Left lung (tissue), 4 donors: ENCODE measurements at regions not wholly inside any gene's neighbourhood (a gene's known extent, or its start where the extent isn't known, plus 50 kb on each side); places are given as distances from the start of the nearest gene placed in this dataset.
"Not testable (repeated sequence)": the region's sequence is repeated elsewhere in the genome, so short reads cannot be mapped to it uniquely, and the experiment has no call there.

Experiments used
- ATAC-seq: fragments of 200-7000 bp; cut with Tn5 transposase; one replicate; pipeline ENCODE4 v1.9.1; 2020; ENCODE audit warnings: moderate library complexity
- DNase-seq, 4 donors: peaks; one replicate each; pipeline ENCODE4 v3.0.0-alpha.2; 2013 to 2020
- H3K27ac ChIP-seq, 2 donors: fragments of 200-600 bp; sonication (generic) in 1 of 2; one replicate each; pipeline versions ENCODE4 v1.5.0 to v1.8.0; 2020 to 2021
- H3K27me3 ChIP-seq, 2 donors: fragments of 200-600 bp; sonication (generic) in 1 of 2; one replicate each; pipeline versions ENCODE4 v1.5.0 to v1.8.0; 2020 to 2021
- H3K36me3 ChIP-seq, 2 donors: fragments of 200-600 bp; sonication (generic) in 1 of 2; one replicate each; pipeline versions ENCODE4 v1.5.0 to v1.8.0; 2020 to 2021
- H3K4me1 ChIP-seq, 2 donors: fragments of 200-600 bp; one replicate each; pipeline ENCODE4 v1.8.0; 2021
- H3K4me3 ChIP-seq, 2 donors: fragments of 200-600 bp; sonication (generic) in 1 of 2; one replicate each; pipeline versions ENCODE4 v1.5.0 to v1.8.0; 2020 to 2021; ENCODE audit warnings: mild to moderate bottlenecking in 1 of 2
- H3K9me3 ChIP-seq, 2 donors: fragments of 200-600 bp; sonication (generic) in 1 of 2; one replicate each; pipeline versions ENCODE4 v1.5.0 to v1.8.0; 2020 to 2021
- CTCF ChIP-seq, 2 donors: fragments of 200-600 bp; sonication (generic) in 1 of 2; IDR thresholded peaks; one replicate each; pipeline versions ENCODE4 v1.5.0 to v1.8.0; 2021; ENCODE audit warnings: antibody characterized with exemption in 2 of 2
- intact Hi-C, 2 donors: fragments of 100-400 bp; cut with DNase I; formaldehyde crosslinking; loops; one replicate each; pipeline versions ENCODE4 v1.11.2 to v1.14.2; 2022
- donor health status: DM: no; HTN: yes; CAD: no.
- donor health status: DM: no; HTN: no; CAD: no.

- ATAC-seq (peak; percentile 76), DNase-seq (peak in 1 of 4 donors; percentile 8)
- intact Hi-C loops = no loop called here
- Histone ChIP-seq H3K27me3 (no peaks in the 10 kb centered on the region), H3K9me3 (peaks cover 0 to 10% of the 10 kb centered on the region in 2 donors), H3K36me3 (no peaks in the 10 kb centered on the region), H3K4me3 (no peak overlapping the region), H3K27ac (no peak overlapping the region), H3K4me1 (no peaks in the 10 kb centered on the region)
- peak; percentile 19 to 25 for TF ChIP-seq CTCF (IDR thresholded peaks at IDR 0.05)
Observed at GRCh38 chr3:155995525-155996370, 124.6 kb upstream of the KCNAB1 start.

GRCh38 chr3:155996882-155997281 lies 123.5 kb upstream of the KCNAB1 start:
- Histone ChIP-seq H3K4me3 (no peak overlapping the region), H3K27ac (no peak overlapping the region), H3K36me3 (no peaks in the 10 kb centered on the region), H3K9me3 (peaks cover 0 to 10% of the 10 kb centered on the region in 2 donors), H3K4me1 (no peaks in the 10 kb centered on the region), H3K27me3 (no peaks in the 10 kb centered on the region)
- ATAC-seq (no peak), DNase-seq (no peak)
- intact Hi-C loops = no loop called here
- TF ChIP-seq CTCF (IDR thresholded peaks at IDR 0.05) = no peak

- DNase-seq, H3K9me3 ChIP-seq, H3K4me3 ChIP-seq, H3K36me3 ChIP-seq, H3K27ac ChIP-seq, intact Hi-C loops, H3K4me1 ChIP-seq, H3K27me3 ChIP-seq, ATAC-seq: not testable (repeated sequence)
Observed at GRCh38 chr3:155998173-155998572, 122.2 kb upstream of the KCNAB1 start.

- ATAC-seq = no peak
Observed at GRCh38 chr3:156005736-156006135, 114.6 kb upstream of the KCNAB1 start.

GRCh38 chr3:156010829-156011228 lies 109.5 kb upstream of the KCNAB1 start:
- ATAC-seq (peak; percentile 62), DNase-seq (no peak)
- TF ChIP-seq CTCF (IDR thresholded peaks at IDR 0.05) = no peak
- intact Hi-C loops = no loop called here
- Histone ChIP-seq H3K9me3 (no peaks in the 10 kb centered on the region), H3K27ac (no peak overlapping the region), H3K27me3 (peaks cover 0 to 7% of the 10 kb centered on the region in 2 donors), H3K4me3 (no peak overlapping the region), H3K36me3 (no peaks in the 10 kb centered on the region), H3K4me1 (no peaks in the 10 kb centered on the region)

More at GRCh38 chr3:156005736-156006135, 114.6 kb upstream of the KCNAB1 start:
- Histone ChIP-seq H3K27me3 (peaks cover 0 to 20% of the 10 kb centered on the region in 2 donors), H3K4me3 (no peak overlapping the region), H3K4me1 (no peaks in the 10 kb centered on the region), H3K9me3 (no peaks in the 10 kb centered on the region), H3K27ac (no peak overlapping the region), H3K36me3 (no peaks in the 10 kb centered on the region)
- intact Hi-C loops = no loop called here
- no peak for DNase-seq
- TF ChIP-seq CTCF (IDR thresholded peaks at IDR 0.05) = no peak
